H9 (cell line): ENCODE measurements at regions not wholly inside any gene's neighbourhood (a gene's known extent, or its start where the extent isn't known, plus 50 kb on each side); places are given as distances from the start of the nearest gene placed in this dataset.
A peak's percentile ranks its signal among the peaks of the same experiment; 100 is the strongest.

Source experiments
- DNase-seq: peaks from one replicate; pipeline ENCODE4 v3.0.0-alpha.2; 2017
- H2AFZ ChIP-seq: one replicate; pipeline ENCODE4 v1.6.1; 2013; ENCODE audit warnings: mild to moderate bottlenecking, low read length, control low read depth, moderate library complexity
- H2AK5ac ChIP-seq: 2 replicates; pipeline ENCODE4 v1.6.1; 2013; ENCODE audit warnings: low read length, control low read depth, mixed read lengths; ENCODE audit not compliant: insufficient read length
- H2BK120ac ChIP-seq: one replicate; pipeline ENCODE4 v1.6.1; 2013; ENCODE audit warnings: low read depth, mild to moderate bottlenecking, low read length, control low read depth, inconsistent platforms; ENCODE audit not compliant: poor library complexity, severe bottlenecking
- H2BK12ac ChIP-seq: 2 replicates; pipeline ENCODE4 v1.6.1; 2013; ENCODE audit warnings: low read length, control low read depth, mixed read lengths, low read depth; ENCODE audit not compliant: insufficient read length
- H2BK15ac ChIP-seq: 2 replicates; pipeline ENCODE4 v1.6.1; 2013; ENCODE audit warnings: low read depth, low read length, control low read depth
- H2BK20ac ChIP-seq: one replicate; pipeline ENCODE4 v1.6.1; 2013; ENCODE audit warnings: low read depth, mild to moderate bottlenecking, low read length, control low read depth, inconsistent platforms; ENCODE audit not compliant: poor library complexity, severe bottlenecking
- H2BK5ac ChIP-seq: 2 replicates; pipeline ENCODE4 v1.6.1; 2013; ENCODE audit warnings: low read length, control low read depth, mixed read lengths; ENCODE audit not compliant: insufficient read length
- H3K14ac ChIP-seq: 2 replicates; pipeline ENCODE4 v1.6.1; 2013; ENCODE audit warnings: low read length, control low read depth; ENCODE audit not compliant: insufficient read depth
- H3K18ac ChIP-seq: 2 replicates; pipeline ENCODE4 v1.6.1; 2013; ENCODE audit warnings: low read depth, mild to moderate bottlenecking, mixed read lengths, low read length, control low read depth; ENCODE audit not compliant: insufficient read length
- H3K23ac ChIP-seq: 2 replicates; pipeline ENCODE4 v1.6.1; 2013; ENCODE audit warnings: low read length, control low read depth, mixed read lengths, low read depth; ENCODE audit not compliant: insufficient read length
- H3K23me2 ChIP-seq: 2 replicates; pipeline ENCODE4 v1.6.1; 2013; ENCODE audit warnings: low read depth, mild to moderate bottlenecking, mixed read lengths, low read length, control low read depth; ENCODE audit not compliant: insufficient read length, poor library complexity, severe bottlenecking
- H3K27ac ChIP-seq: 2 replicates; pipeline ENCODE4 v1.5.1; 2013; ENCODE audit warnings: low read length, control low read depth, mixed read lengths, low read depth; ENCODE audit not compliant: insufficient read length
- H3K27me3 ChIP-seq: 2 replicates; pipeline ENCODE4 v1.6.1; 2013; ENCODE audit warnings: low read length, control low read depth, inconsistent platforms; ENCODE audit not compliant: insufficient read depth
- H3K4ac ChIP-seq: 2 replicates; pipeline ENCODE4 v1.6.1; 2013; ENCODE audit warnings: low read depth, mild to moderate bottlenecking, control low read depth, inconsistent platforms, low read length, moderate library complexity
- H3K4me1 ChIP-seq: 2 replicates; pipeline ENCODE4 v1.6.1; 2013; ENCODE audit warnings: low read length, control low read depth, inconsistent platforms; ENCODE audit not compliant: insufficient read depth
- H3K4me2 ChIP-seq: 2 replicates; pipeline ENCODE4 v1.6.1; 2013; ENCODE audit warnings: low read length, control low read depth, mixed read lengths; ENCODE audit not compliant: insufficient read length, insufficient read depth
- H3K56ac ChIP-seq: 2 replicates; pipeline ENCODE4 v1.6.1; 2013; ENCODE audit warnings: low read depth, mild to moderate bottlenecking, mixed read lengths, low read length, control low read depth; ENCODE audit not compliant: insufficient read length
- H3K79me1 ChIP-seq: 2 replicates; pipeline ENCODE4 v1.6.1; 2013; ENCODE audit warnings: low read depth, mild to moderate bottlenecking, moderate library complexity, low read length, control low read depth, inconsistent platforms; ENCODE audit not compliant: insufficient read depth, poor library complexity, severe bottlenecking
- H3K79me2 ChIP-seq: 2 replicates; pipeline ENCODE4 v1.6.1; 2013; ENCODE audit warnings: low read length, control low read depth, inconsistent platforms; ENCODE audit not compliant: insufficient read depth
- H3K9ac ChIP-seq: 2 replicates; pipeline ENCODE4 v1.6.1; 2013; ENCODE audit warnings: low read length, control low read depth, mixed read lengths; ENCODE audit not compliant: insufficient read length; ENCODE audit errors: extremely low read depth
- H3K9me3 ChIP-seq: one replicate; pipeline ENCODE4 v1.6.1; 2013; ENCODE audit warnings: low read depth, low read length, inconsistent platforms; ENCODE audit not compliant: control insufficient read depth
- H3T11ph ChIP-seq: one replicate; pipeline ENCODE4 v1.6.1; 2013; ENCODE audit warnings: mild to moderate bottlenecking, low read length, control low read depth, inconsistent platforms
- H4K20me1 ChIP-seq: one replicate; pipeline ENCODE4 v1.6.1; 2013; ENCODE audit not compliant: control insufficient read depth, insufficient read length, insufficient read depth
- H4K5ac ChIP-seq: 2 replicates; pipeline ENCODE4 v1.6.1; 2013; ENCODE audit warnings: low read depth, mild to moderate bottlenecking, mixed read lengths, low read length, control low read depth; ENCODE audit not compliant: insufficient read length
- H4K8ac ChIP-seq: replicated peaks from 2 replicates; pipeline ENCODE4 v1.6.1; 2013; ENCODE audit warnings: low read length, control low read depth, mixed read lengths, low read depth; ENCODE audit not compliant: insufficient read length
- H4K91ac ChIP-seq: 2 replicates; pipeline ENCODE4 v1.6.1; 2013; ENCODE audit warnings: low read depth, mild to moderate bottlenecking, moderate library complexity, mixed read lengths, low read length, control low read depth; ENCODE audit not compliant: insufficient read length
- H3K27ac Mint-ChIP-seq, 3 experiments: 2 replicates in 2 of 3; 3 replicates in 1 of 3; pipeline ENCODE4 v1.8.0; 2020 to 2021; ENCODE audit warnings: mixed read lengths in 3 of 3, mild to moderate bottlenecking in 1 of 3, moderate library complexity in 1 of 3
- H3K27me3 Mint-ChIP-seq: 2 replicates; pipeline ENCODE4 v1.8.0; 2021; ENCODE audit warnings: low read depth, mild to moderate bottlenecking, moderate library complexity, mixed read lengths
- H3K36me3 Mint-ChIP-seq, 3 experiments: 2 replicates in 2 of 3; 3 replicates in 1 of 3; pipeline ENCODE4 v1.8.0; 2020 to 2021; ENCODE audit warnings: low read depth in 3 of 3, mixed read lengths in 3 of 3; ENCODE audit not compliant: insufficient read depth in 1 of 3
- H3K4me1 Mint-ChIP-seq, 2 experiments: 2 replicates each; pipeline ENCODE4 v1.8.0; 2020; ENCODE audit warnings: mixed read lengths in 2 of 2
- H3K4me3 Mint-ChIP-seq, 2 experiments: 2 replicates in 1 of 2; 3 replicates in 1 of 2; pipeline ENCODE4 v1.8.0; 2020 to 2021; ENCODE audit warnings: mild to moderate bottlenecking in 2 of 2, mixed read lengths in 2 of 2, moderate library complexity in 1 of 2
- H3K9me3 Mint-ChIP-seq, 2 experiments: 2 replicates in 1 of 2; 3 replicates in 1 of 2; pipeline ENCODE4 v1.8.0; 2020; ENCODE audit warnings: mild to moderate bottlenecking in 2 of 2, mixed read lengths in 2 of 2, moderate library complexity in 1 of 2
- CTCF ChIP-seq: fragments of 200-600 bp; sonication (generic); conservative IDR thresholded peaks from 3 replicates; pipeline ENCODE4 v1.8.0; 2021; ENCODE audit warnings: antibody characterized with exemption, mild to moderate bottlenecking
- WGBS: extraction: QIAGEN DNeasy Blood & Tissue Kit; methylation state at CpG from one replicate; pipeline ENCODE4 v1.1.7; 2013; ENCODE audit warnings: missing lambda C conversion rate, low lambda C conversion rate, mixed read lengths; ENCODE audit not compliant: insufficient read length; ENCODE audit errors: extremely low coverage; 5-methylcytosine and 5-hydroxymethylcytosine counted together

GRCh38 chr4:188411805-188412204 lies 272.6 kb downstream of the TRIML1 start:
- Histone ChIP-seq H2AFZ (no peak overlapping the region), H4K8ac (no peak overlapping the region), H3K79me1 (no peaks in the 10 kb centered on the region), H3K56ac (no peak overlapping the region), H3K4me2 (no peak overlapping the region), H3K27ac (no peak overlapping the region), H2AK5ac (no peak overlapping the region), H3T11ph (no peak overlapping the region), H2BK12ac (no peak overlapping the region), H3K9me3 (no peaks in the 10 kb centered on the region), H3K14ac (no peak overlapping the region), H2BK20ac (peak overlapping the region; percentile 60), H3K27me3 (no peaks in the 10 kb centered on the region), H3K18ac (no peak overlapping the region), H2BK5ac (no peak overlapping the region), H4K91ac (no peak overlapping the region), H4K20me1 (no peaks in the 10 kb centered on the region), H3K79me2 (no peaks in the 10 kb centered on the region), H3K23ac (no peak overlapping the region), H3K4ac (no peak overlapping the region), H3K23me2 (no peaks in the 10 kb centered on the region), H2BK15ac (no peak overlapping the region), H2BK120ac (no peak overlapping the region), H4K5ac (no peak overlapping the region), H3K4me1 (no peaks in the 10 kb centered on the region), H3K9ac (no peak overlapping the region)
- no peaks in the 10 kb centered on the region for H3K27me3 Mint-ChIP-seq
- H3K4me3 Mint-ChIP-seq = no peak overlapping the region
- peaks cover 0 to 3% (median 0%) of the 10 kb centered on the region in 3 experiments; a peak in 2 of 7 replicates for H3K36me3 Mint-ChIP-seq
- peaks cover 7% of the 10 kb centered on the region in 2 experiments for H3K4me1 Mint-ChIP-seq
- WGBS = no CpG with 5 or more reads among the region's 25 CpGs
- H3K27ac Mint-ChIP-seq = 0 out of 7 replicates have a peak overlapping the region, but pooled peaks of 1 of the 3 experiments have one; percentile 49
- DNase-seq = no peak
- TF ChIP-seq CTCF = no peak
- H3K9me3 Mint-ChIP-seq = 0 out of 5 replicates have a peak, but pooled peaks cover under 1 to 2% of the 10 kb centered on the region in 2 experiments
